Endothelial cell (in vitro differentiated cells): ENCODE measurements at regions not wholly inside any gene's neighbourhood (a gene's known extent, or its start where the extent isn't known, plus 50 kb on each side); places are given as distances from the start of the nearest gene placed in this dataset.

Source experiments
- DNase-seq: peaks from one replicate; pipeline ENCODE4 v3.0.0; 2021; ENCODE audit warnings: low spot score
- H3K27ac Mint-ChIP-seq: one replicate; pipeline ENCODE4 v1.8.0; 2021; ENCODE audit warnings: mixed read lengths, inconsistent platforms; ENCODE audit not compliant: unreplicated experiment
- H3K27me3 Mint-ChIP-seq: one replicate; pipeline ENCODE4 v1.8.0; 2021; ENCODE audit warnings: mild to moderate bottlenecking, moderate library complexity, mixed read lengths, inconsistent platforms; ENCODE audit not compliant: unreplicated experiment
- H3K36me3 Mint-ChIP-seq: one replicate; pipeline ENCODE4 v1.8.0; 2021; ENCODE audit warnings: mild to moderate bottlenecking, low read depth, mixed read lengths, inconsistent platforms; ENCODE audit not compliant: unreplicated experiment
- H3K4me1 Mint-ChIP-seq: one replicate; pipeline ENCODE4 v1.8.0; 2021; ENCODE audit warnings: mild to moderate bottlenecking, mixed read lengths, inconsistent platforms; ENCODE audit not compliant: unreplicated experiment
- H3K4me3 Mint-ChIP-seq: one replicate; pipeline ENCODE4 v1.8.0; 2021; ENCODE audit warnings: mild to moderate bottlenecking, mixed read lengths, inconsistent platforms; ENCODE audit not compliant: unreplicated experiment
- H3K9me3 Mint-ChIP-seq: one replicate; pipeline ENCODE4 v1.8.0; 2021; ENCODE audit warnings: mixed read lengths, inconsistent platforms; ENCODE audit not compliant: unreplicated experiment
- CTCF ChIP-seq: fragments of 200-600 bp; sonication (generic); IDR thresholded peaks from one replicate; pipeline ENCODE4 v1.5.0; 2021; ENCODE audit warnings: antibody characterized with exemption; ENCODE audit not compliant: unreplicated experiment

GRCh38 chr20:60543598-60543997 lies 585.4 kb downstream of the CDH26 start:
- no peaks in the 10 kb centered on the region for H3K4me1 Mint-ChIP-seq
- H3K4me3 Mint-ChIP-seq: no peak overlapping the region
- peaks cover 9% of the 10 kb centered on the region for H3K9me3 Mint-ChIP-seq
- no peak overlapping the region for H3K27ac Mint-ChIP-seq
- H3K27me3 Mint-ChIP-seq: no peaks in the 10 kb centered on the region
- no peak for TF ChIP-seq CTCF
- DNase-seq: no peak
- no peaks in the 10 kb centered on the region for H3K36me3 Mint-ChIP-seq

- no peak for TF ChIP-seq CTCF
- H3K4me3 Mint-ChIP-seq: no peak overlapping the region
- no peak for DNase-seq
- H3K36me3 Mint-ChIP-seq: no peaks in the 10 kb centered on the region
- H3K27ac Mint-ChIP-seq: no peak overlapping the region
- H3K9me3 Mint-ChIP-seq: no peaks in the 10 kb centered on the region
- H3K4me1 Mint-ChIP-seq: peaks cover 33% of the 10 kb centered on the region
- peaks cover 3% of the 10 kb centered on the region for H3K27me3 Mint-ChIP-seq
Observed at GRCh38 chr20:60553095-60553494, 594.9 kb downstream of the CDH26 start.

GRCh38 chr20:60558486-60558885 lies 600.3 kb downstream of the CDH26 start:
- Mint-ChIP-seq H3K4me1 (peaks cover 51% of the 10 kb centered on the region), H3K36me3 (no peaks in the 10 kb centered on the region), H3K4me3 (no peak overlapping the region), H3K27me3 (peaks cover 3% of the 10 kb centered on the region), H3K27ac (no peak overlapping the region), H3K9me3 (no peaks in the 10 kb centered on the region)
- no peak for TF ChIP-seq CTCF
- no peak for DNase-seq

- Mint-ChIP-seq H3K9me3 (no peaks in the 10 kb centered on the region), H3K4me3 (no peak overlapping the region), H3K27ac (no peak overlapping the region), H3K36me3 (no peaks in the 10 kb centered on the region), H3K4me1 (peaks cover 45% of the 10 kb centered on the region), H3K27me3 (peaks cover 3% of the 10 kb centered on the region)
- TF ChIP-seq CTCF: no peak
- DNase-seq: no peak
Observed at GRCh38 chr20:60559462-60559861, 601.2 kb downstream of the CDH26 start.

- no peak for TF ChIP-seq CTCF
- Mint-ChIP-seq H3K4me1 (peaks cover 38% of the 10 kb centered on the region), H3K27me3 (no peaks in the 10 kb centered on the region), H3K27ac (no peak overlapping the region), H3K9me3 (no peaks in the 10 kb centered on the region), H3K4me3 (no peak overlapping the region), H3K36me3 (no peaks in the 10 kb centered on the region)
- no peak for DNase-seq
Observed at GRCh38 chr20:60561052-60561451, 602.8 kb downstream of the CDH26 start.
